ENCODE measurements at regions not wholly inside any gene's neighbourhood (a gene's known extent, or its start where the extent isn't known, plus 50 kb on each side); places are given as distances from the start of the nearest gene placed in this dataset.

GRCh38 chr22:22070371-22070824, 87.8 kb upstream of the TOP3B start:
- TF ChIP-seq CTCF (IDR thresholded peaks at IDR 0.05) (no peak), POLR2A (IDR thresholded peaks at IDR 0.05) (no peak), EP300 (IDR thresholded peaks at IDR 0.05) (no peak), POLR2AphosphoS5 (IDR thresholded peaks at IDR 0.05) (no peak)
